Heart right ventricle (tissue), 16 donors: ENCODE measurements at regions not wholly inside any gene's neighbourhood (a gene's known extent, or its start where the extent isn't known, plus 50 kb on each side); places are given as distances from the start of the nearest gene placed in this dataset.
"Not testable (repeated sequence)": the region's sequence is repeated elsewhere in the genome, so short reads cannot be mapped to it uniquely, and the experiment has no call there.

Experiments used
- ATAC-seq, 8 donors: fragments of 200-7000 bp; cut with Tn5 transposase; one replicate each; pipeline ENCODE4 v1.9.1; 2020; ENCODE audit warnings: mild to moderate bottlenecking in 8 of 8, moderate library complexity in 8 of 8, moderate number of reproducible peaks in 1 of 8
- DNase-seq, 2 donors: peaks; one replicate each; pipeline ENCODE4 v3.0.0-alpha.2; 2020
- H3K27ac ChIP-seq, 10 donors: fragments of 200-600 bp; sonication (generic) in 2 of 10; one replicate each; pipeline versions ENCODE4 v1.5.0 to v1.8.0; 2020 to 2022; ENCODE audit warnings: mild to moderate bottlenecking in 3 of 10
- H3K27me3 ChIP-seq, 7 donors: fragments of 200-600 bp; one replicate each; pipeline ENCODE4 v1.8.0; 2021 to 2022; ENCODE audit warnings: mild to moderate bottlenecking in 2 of 7
- H3K36me3 ChIP-seq, 9 donors: fragments of 200-600 bp; sonication (generic) in 1 of 9; one replicate each; pipeline versions ENCODE4 v1.5.0 to v1.8.0; 2020 to 2022; ENCODE audit warnings: mild to moderate bottlenecking in 2 of 9
- H3K4me1 ChIP-seq, 9 donors: fragments of 200-600 bp; sonication (generic) in 1 of 9; one replicate each; pipeline versions ENCODE4 v1.5.0 to v1.8.0; 2020 to 2022; ENCODE audit warnings: mild to moderate bottlenecking in 4 of 9
- H3K4me3 ChIP-seq, 10 donors: fragments of 200-600 bp; sonication (generic) in 2 of 10; one replicate each; pipeline versions ENCODE4 v1.5.0 to v1.8.0; 2020 to 2022; ENCODE audit warnings: mild to moderate bottlenecking in 7 of 10, moderate library complexity in 2 of 10
- H3K9me3 ChIP-seq, 11 donors: fragments of 200-600 bp in 10 of 11; sonication (generic) in 2 of 11; one replicate each; pipeline versions ENCODE4 v1.5.0 to v1.8.0; 2013 to 2022; ENCODE audit warnings: mild to moderate bottlenecking in 2 of 11, control low read depth in 1 of 11, moderate library complexity in 1 of 11
- CTCF ChIP-seq, 9 donors: fragments of 200-600 bp; sonication (generic) in 2 of 9; IDR thresholded peaks; one replicate each; pipeline versions ENCODE4 v1.5.0 to v1.8.0; 2021 to 2022; ENCODE audit warnings: antibody characterized with exemption in 9 of 9, mild to moderate bottlenecking in 5 of 9, moderate library complexity in 1 of 9
- WGBS, 2 donors: extraction: QIAGEN DNeasy Blood & Tissue Kit; methylation state at CpG; one replicate each; pipeline ENCODE4 v1.1.7; 2013; ENCODE audit warnings: inconsistent platforms in 1 of 2; 5-methylcytosine and 5-hydroxymethylcytosine counted together
- intact Hi-C, 10 donors: fragments of 100-400 bp; cut with DNase I; formaldehyde crosslinking; loops; one replicate each; pipeline versions ENCODE4 v1.11.1 to v1.14.2; 2022
- donor health status: Arrhythmogenic right ventricular cardiomyopathy.
- donor health status: ischemic (EF 13 %, LVEDD 7.1; RV severe dilation, severe dysfunction).
- donor health status: healthy with polysubstance abuse.
- donor health status: DM: no; HTN: yes; CAD: no.
- donor health status: DM: no; HTN: no; CAD: no.
- donor health status: ischemic (EF 25% LVEDD 6.9; RV normal size, moderate dysfunction).
- donor health status: ischemic (EF 25% LVEDD 5.7; RV mildly dilated, moderate dysfunction).
- donor health status: healthy.
- donor health status: DM: yes; HTN: yes; CAD: no.
- donor health status: Ischemic cardiomyopathy.
- donor health status: ischemic (EF 35%, LVEDD 5.7; RV mildly dilated, moderate dysfunction).
- donor health status: nonischemic (EF 11% LVEDD 7.7; RV severe dilation, severe dysfunction).
- donor health status: DM: yes; HTN: yes; CAD: no.
- donor health status: PGD.
- donor health status: ischemic (EF 29% LVEDD 5.4; RV normal size, mild dysfunction).
- donor health status: nonischemic (EF 23%, LVEDD 6.1; RV moderate dilation, normal function).

GRCh38 chr1:195188821-195189220 is 1419.4 kb downstream of the KCNT2 start:
- no peak for DNase-seq
- no peak for TF ChIP-seq CTCF (IDR thresholded peaks at IDR 0.05)
- Histone ChIP-seq H3K9me3 (peaks cover 0 to 8% (median 0%) of the 10 kb centered on the region in 11 donors), H3K27ac (no peak overlapping the region), H3K4me3 (no peak overlapping the region), H3K4me1 (no peaks in the 10 kb centered on the region), H3K36me3 (no peaks in the 10 kb centered on the region), H3K27me3 (no peaks in the 10 kb centered on the region)
- 57 to 68% methylated on average over 3 of the region's 3 CpGs for WGBS, 2 donors
- ATAC-seq: no peak
- intact Hi-C loops: no loop called here

DNA sequence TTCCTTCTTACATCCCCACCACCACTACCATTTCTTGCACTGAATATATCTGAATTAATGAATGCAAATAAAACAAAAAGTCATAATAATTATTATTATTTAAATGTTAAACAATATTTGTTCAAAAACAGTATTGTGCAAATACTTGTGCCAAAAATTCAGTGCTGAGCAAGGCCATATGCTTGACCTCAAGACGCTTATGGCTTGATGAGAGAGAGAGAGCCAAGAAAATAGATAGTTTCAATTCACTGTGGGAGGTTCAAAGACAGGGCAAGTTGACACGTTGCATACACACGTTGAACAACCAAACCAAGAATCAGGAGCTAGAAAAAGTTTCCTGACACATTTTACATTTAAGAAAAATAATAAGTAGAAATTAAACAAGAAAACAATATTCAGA is 1421.7 kb downstream of the KCNT2 start:
- H3K36me3 ChIP-seq: no peaks in the 10 kb centered on the region
- no peak for TF ChIP-seq CTCF (IDR thresholded peaks at IDR 0.05)
- H3K27me3 ChIP-seq: no peaks in the 10 kb centered on the region
- H3K27ac ChIP-seq: no peak overlapping the region
- DNase-seq (no peak), ATAC-seq (no peak)
- no peaks in the 10 kb centered on the region for H3K9me3 ChIP-seq
- intact Hi-C loops: no loop called here
- H3K4me1 ChIP-seq: no peaks in the 10 kb centered on the region
- H3K4me3 ChIP-seq: no peak overlapping the region
- WGBS, 2 donors: 41 to 59% methylated on average over 3 of the region's 3 CpGs

- no peaks in the 10 kb centered on the region for H3K9me3 ChIP-seq
- no peaks in the 10 kb centered on the region for H3K36me3 ChIP-seq
- 55 to 67% methylated on average over 2 of the region's 2 CpGs for WGBS, 2 donors
- no peak for TF ChIP-seq CTCF (IDR thresholded peaks at IDR 0.05)
- H3K27me3 ChIP-seq: no peaks in the 10 kb centered on the region
- intact Hi-C loops: no loop called here
- no peak overlapping the region for H3K27ac ChIP-seq
- H3K4me1 ChIP-seq: no peaks in the 10 kb centered on the region
- DNase-seq (no peak), ATAC-seq (no peak)
- H3K4me3 ChIP-seq: no peak overlapping the region
Observed at GRCh38 chr1:195185736-195186135, 1422.5 kb downstream of the KCNT2 start.

- DNase-seq (no peak), ATAC-seq (no peak)
- Histone ChIP-seq H3K4me3 (no peak overlapping the region), H3K9me3 (no peaks in the 10 kb centered on the region), H3K27ac (no peak overlapping the region), H3K4me1 (no peaks in the 10 kb centered on the region), H3K27me3 (no peaks in the 10 kb centered on the region), H3K36me3 (no peaks in the 10 kb centered on the region)
- no peak for TF ChIP-seq CTCF (IDR thresholded peaks at IDR 0.05)
- intact Hi-C loops: no loop called here
- WGBS, 2 donors: 78 to 88% methylated on average over 4 of the region's 4 CpGs
Observed at GRCh38 chr1:195185321-195185720, 1422.9 kb downstream of the KCNT2 start.

DNA sequence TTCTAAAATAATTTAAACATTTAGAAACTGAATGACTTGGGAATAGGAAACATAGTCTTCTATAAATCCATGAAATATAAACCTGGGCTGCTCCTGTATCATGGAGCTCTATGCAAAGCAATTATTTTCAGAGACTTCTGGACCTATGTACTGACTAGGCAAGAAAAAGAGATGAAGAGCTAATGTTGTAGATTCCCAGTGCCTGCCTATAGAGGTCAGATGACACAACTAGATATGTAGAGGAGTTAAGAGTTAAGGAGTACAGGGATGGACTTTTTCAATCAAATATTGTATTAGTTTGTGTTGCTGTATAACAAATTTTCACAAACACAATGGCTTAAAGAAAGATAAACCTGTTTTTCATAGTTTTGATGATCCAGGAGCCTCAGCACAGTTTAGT is 1434.5 kb downstream of the KCNT2 start:
- no peaks in the 10 kb centered on the region for H3K36me3 ChIP-seq
- no peak for DNase-seq
- no peak overlapping the region for H3K27ac ChIP-seq
- H3K9me3 ChIP-seq: peaks cover 0 to 10% (median 0%) of the 10 kb centered on the region in 11 donors
- no peak for ATAC-seq
- H3K27me3 ChIP-seq: no peaks in the 10 kb centered on the region
- H3K4me3 ChIP-seq: no peak overlapping the region
- no peaks in the 10 kb centered on the region for H3K4me1 ChIP-seq
- TF ChIP-seq CTCF (IDR thresholded peaks at IDR 0.05): no peak
- intact Hi-C loops: no loop called here

DNA sequence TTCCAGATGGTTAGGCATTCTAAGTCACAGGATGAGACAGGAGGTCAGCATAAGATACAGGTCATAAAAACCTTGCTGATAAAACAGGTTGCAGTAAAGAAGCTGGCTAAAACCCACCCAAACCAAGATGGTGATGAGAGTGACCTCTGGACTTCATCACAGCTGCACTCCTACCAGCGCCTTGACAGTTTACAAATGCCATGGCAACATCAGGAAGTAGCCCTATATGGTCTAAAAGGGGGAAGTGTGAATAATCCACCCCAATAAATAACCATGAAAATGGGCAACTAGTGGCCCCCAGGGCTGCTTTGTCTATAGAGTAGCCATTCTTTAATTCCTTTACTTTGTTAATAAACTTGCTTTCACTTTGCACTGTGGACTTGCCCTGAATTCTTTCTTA is 1448.4 kb downstream of the KCNT2 start:
- H3K4me1 ChIP-seq, H3K4me3 ChIP-seq, DNase-seq, intact Hi-C loops, ATAC-seq, H3K27ac ChIP-seq, H3K9me3 ChIP-seq, H3K27me3 ChIP-seq, H3K36me3 ChIP-seq: not testable (repeated sequence)
- WGBS, 2 donors: 47 to 68% methylated on average over 1 of the region's 1 CpG
